Activated T-helper 2 cell treated with anti-CD3 and anti-CD28 coated beads, Interferon-gamma antibody, Interleukin-2, Interleukin-4, amounts not matched to agents 10 μg/mL and 5 μg/mL and 100 μg/mL, durations not matched to agents 14 hours and 24 hours and 36 hours (primary cell): ENCODE measurements at regions not wholly inside any gene's neighbourhood (a gene's known extent, or its start where the extent isn't known, plus 50 kb on each side); places are given as distances from the start of the nearest gene placed in this dataset.

Experiments used
- DNase-seq: peaks from one replicate; pipeline ENCODE4 v3.0.0; 2021; ENCODE audit warnings: low spot score
- H3K27ac Mint-ChIP-seq: one replicate; pipeline ENCODE4 v1.8.0; 2021; ENCODE audit warnings: mixed read lengths
- H3K27me3 Mint-ChIP-seq: one replicate; pipeline ENCODE4 v1.8.0; 2021; ENCODE audit warnings: low read depth, mixed read lengths
- H3K36me3 Mint-ChIP-seq: one replicate; pipeline ENCODE4 v1.8.0; 2021; ENCODE audit warnings: low read depth, mixed read lengths
- H3K4me1 Mint-ChIP-seq: one replicate; pipeline ENCODE4 v1.8.0; 2021; ENCODE audit warnings: low read depth, mixed read lengths
- H3K4me3 Mint-ChIP-seq: one replicate; pipeline ENCODE4 v1.8.0; 2021; ENCODE audit warnings: low read depth, mild to moderate bottlenecking, moderate library complexity, mixed read lengths
- H3K9me3 Mint-ChIP-seq: one replicate; pipeline ENCODE4 v1.8.0; 2021; ENCODE audit warnings: mixed read lengths
- intact Hi-C: fragments of 100-400 bp; cut with micrococcal nuclease; formaldehyde crosslinking; loops from one replicate; pipeline ENCODE4 v1.15.1; 2023

- Mint-ChIP-seq H3K9me3 (no peaks in the 10 kb centered on the region), H3K4me1 (no peaks in the 10 kb centered on the region), H3K27me3 (no peaks in the 10 kb centered on the region), H3K4me3 (no peak overlapping the region), H3K36me3 (no peaks in the 10 kb centered on the region), H3K27ac (no peak overlapping the region)
- intact Hi-C loops, result no loop called here
- no peak for DNase-seq
Measured at GRCh38 chr9:89256642-89257041, 54.4 kb upstream of the CKS2 start.

GRCh38 chr9:89260525-89260924, 50.5 kb upstream of the CKS2 start:
- Mint-ChIP-seq H3K9me3 (no peaks in the 10 kb centered on the region), H3K27ac (no peak overlapping the region), H3K27me3 (peaks cover 16% of the 10 kb centered on the region), H3K36me3 (no peaks in the 10 kb centered on the region), H3K4me3 (no peak overlapping the region), H3K4me1 (no peaks in the 10 kb centered on the region)
- DNase-seq, result no peak
- intact Hi-C loops, result no loop called here
